Pancreas (tissue), 10 donors: ENCODE measurements at regions not wholly inside any gene's neighbourhood (a gene's known extent, or its start where the extent isn't known, plus 50 kb on each side); places are given as distances from the start of the nearest gene placed in this dataset.

Experiments used
- ATAC-seq, 4 donors: fragments of 200-7000 bp; cut with Tn5 transposase; one replicate each; pipeline versions ENCODE4 v1.8.0 to v1.9.1; 2020; ENCODE audit warnings: mild to moderate bottlenecking in 4 of 4, moderate library complexity in 4 of 4
- DNase-seq, 6 donors: peaks; one replicate each; pipeline ENCODE4 v3.0.0-alpha.2; 2020
- FAIRE-seq: peaks from 2 replicates; lab custom pipeline; 2012; peaks lifted over from hg19 to GRCh38; lab: Jason Lieb, UNC
- H3K27ac ChIP-seq, 4 donors: fragments of 200-600 bp; sonication (generic); 1 replicate in 3 of 4; 2 replicates in 1 of 4; pipeline versions ENCODE4 v1.5.0 to v1.8.0; 2020
- H3K27me3 ChIP-seq, 4 donors: fragments of 200-600 bp; one replicate each; pipeline ENCODE4 v1.8.0; 2021
- H3K36me3 ChIP-seq, 3 donors: fragments of 200-600 bp; sonication (generic) in 1 of 3; one replicate each; pipeline versions ENCODE4 v1.5.0 to v1.8.0; 2020 to 2021
- H3K4me1 ChIP-seq, 3 donors: fragments of 200-600 bp; one replicate each; pipeline ENCODE4 v1.8.0; 2021
- H3K4me3 ChIP-seq, 4 donors: fragments of 200-600 bp; sonication (generic) in 2 of 4; one replicate each; pipeline versions ENCODE4 v1.5.0 to v1.8.0; 2020 to 2021
- H3K9me3 ChIP-seq, 4 donors: fragments of 200-600 bp; one replicate each; pipeline ENCODE4 v1.8.0; 2021
- CTCF ChIP-seq, 4 donors: fragments of 200-600 bp; sonication (generic) in 3 of 4; IDR thresholded peaks; one replicate each; pipeline versions ENCODE4 v1.5.0 to v1.8.0; 2021; ENCODE audit warnings: antibody characterized with exemption in 4 of 4
- WGBS, 2 donors: extraction: QIAGEN DNeasy Blood & Tissue Kit; methylation state at CpG; one replicate each; pipeline ENCODE4 v1.1.7; 2013; 5-methylcytosine and 5-hydroxymethylcytosine counted together
- intact Hi-C, 3 donors: fragments of 100-400 bp; cut with DNase I; formaldehyde crosslinking; loops; one replicate each; pipeline versions ENCODE4 v1.11.1 to v1.14.2; 2022
- donor health status: healthy with polysubstance abuse.
- donor health status: DM: no; HTN: no; CAD: no; lungs with moderate emphysema.
- donor health status: DM: no; HTN: no; CAD: no.
- donor health status: control.
- donor health status: control.
- donor health status: Bipolar disorder and iron deficiency.
- donor health status: DM: yes; HTN: yes; CAD: no.
- donor health status: DM: no; HTN: no; CAD: no.
- donor health status: DM: no; HTN: no; CAD: no.
- donor health status: DM: yes; HTN: yes; CAD: no.

DNA sequence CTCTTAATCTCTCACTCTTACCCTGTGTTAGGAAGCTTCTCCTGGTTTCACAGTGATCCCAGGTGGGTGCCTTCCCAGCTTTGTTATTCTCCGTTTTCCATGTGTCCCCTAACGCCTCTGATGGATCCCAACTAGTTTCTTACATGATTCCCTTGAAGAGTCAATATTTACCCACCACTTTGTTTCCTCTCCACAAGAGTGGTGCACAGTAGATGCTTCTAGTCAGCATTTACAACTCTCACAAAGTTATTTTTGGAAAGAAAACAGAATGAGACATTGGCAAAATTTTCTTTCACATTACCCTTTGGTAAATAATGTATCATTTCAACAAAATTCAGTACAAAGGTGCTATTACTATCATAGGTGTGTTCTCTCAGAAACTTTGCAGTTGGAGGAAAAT, 1611.1 kb upstream of the ZEB2 start:
- H3K36me3 ChIP-seq: no peaks in the 10 kb centered on the region
- 48 to 56% methylated on average over 2 of the region's 2 CpGs for WGBS, 2 donors
- DNase-seq (no peak), ATAC-seq (no peak), FAIRE-seq (no peak)
- no peak overlapping the region for H3K4me3 ChIP-seq
- H3K4me1 ChIP-seq: no peaks in the 10 kb centered on the region
- no peaks in the 10 kb centered on the region for H3K27me3 ChIP-seq
- no peak for TF ChIP-seq CTCF (IDR thresholded peaks at IDR 0.05)
- no peak overlapping the region for H3K27ac ChIP-seq
- intact Hi-C loops: no loop called here
- no peaks in the 10 kb centered on the region for H3K9me3 ChIP-seq

- intact Hi-C loops: no loop called here
Observed at GRCh38 chr2:146130290-146130689, 1610.4 kb upstream of the ZEB2 start.

DNA sequence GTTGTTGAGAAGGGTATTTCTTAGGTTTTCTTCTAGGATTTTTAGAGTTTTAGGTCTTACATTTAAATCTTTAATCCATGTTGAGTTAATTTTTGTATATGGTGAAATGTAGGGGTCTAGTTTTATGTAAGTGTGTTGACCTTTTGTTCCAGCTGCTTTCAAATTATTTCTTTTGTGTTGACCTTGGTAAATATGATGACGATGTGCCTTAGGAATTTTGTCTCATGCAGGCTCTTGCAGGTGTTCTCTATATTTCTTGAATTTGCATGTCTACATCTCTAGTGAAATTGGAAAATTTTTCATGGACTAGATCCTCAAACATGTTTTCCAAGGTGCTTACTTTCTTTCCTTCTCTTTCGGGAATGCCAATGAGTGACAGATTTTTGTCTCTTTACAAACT, 1609.3 kb upstream of the ZEB2 start:
- Histone ChIP-seq H3K9me3 (no peaks in the 10 kb centered on the region), H3K36me3 (no peaks in the 10 kb centered on the region), H3K4me3 (no peak overlapping the region), H3K27ac (no peak overlapping the region), H3K4me1 (no peaks in the 10 kb centered on the region), H3K27me3 (no peaks in the 10 kb centered on the region)
- WGBS, 2 donors: 69 to 77% methylated on average over 2 of the region's 2 CpGs
- ATAC-seq (no peak), DNase-seq (no peak), FAIRE-seq (no peak)
- TF ChIP-seq CTCF (IDR thresholded peaks at IDR 0.05): no peak
- intact Hi-C loops: no loop called here

More at GRCh38 chr2:146130290-146130689, 1610.4 kb upstream of the ZEB2 start:
- DNase-seq (no peak), FAIRE-seq (no peak), ATAC-seq (no peak)
- no peak overlapping the region for H3K27ac ChIP-seq
- H3K4me1 ChIP-seq: no peaks in the 10 kb centered on the region
- no peak overlapping the region for H3K4me3 ChIP-seq
- WGBS, 2 donors: 78 to 97% methylated on average over 4 of the region's 4 CpGs
- no peak for TF ChIP-seq CTCF (IDR thresholded peaks at IDR 0.05)
- no peaks in the 10 kb centered on the region for H3K9me3 ChIP-seq
- no peaks in the 10 kb centered on the region for H3K36me3 ChIP-seq
- H3K27me3 ChIP-seq: no peaks in the 10 kb centered on the region

- Histone ChIP-seq H3K9me3 (no peaks in the 10 kb centered on the region), H3K27me3 (no peaks in the 10 kb centered on the region), H3K4me1 (no peaks in the 10 kb centered on the region), H3K36me3 (no peaks in the 10 kb centered on the region), H3K4me3 (no peak overlapping the region), H3K27ac (no peak overlapping the region)
- FAIRE-seq: no peak
- no peak for TF ChIP-seq CTCF (IDR thresholded peaks at IDR 0.05)
- intact Hi-C loops: no loop called here
- no peak for ATAC-seq
- WGBS, 2 donors: 84 to 89% methylated on average over 3 of the region's 3 CpGs
- no peak for DNase-seq
Observed at GRCh38 chr2:146128216-146128615, 1608.3 kb upstream of the ZEB2 start.

DNA sequence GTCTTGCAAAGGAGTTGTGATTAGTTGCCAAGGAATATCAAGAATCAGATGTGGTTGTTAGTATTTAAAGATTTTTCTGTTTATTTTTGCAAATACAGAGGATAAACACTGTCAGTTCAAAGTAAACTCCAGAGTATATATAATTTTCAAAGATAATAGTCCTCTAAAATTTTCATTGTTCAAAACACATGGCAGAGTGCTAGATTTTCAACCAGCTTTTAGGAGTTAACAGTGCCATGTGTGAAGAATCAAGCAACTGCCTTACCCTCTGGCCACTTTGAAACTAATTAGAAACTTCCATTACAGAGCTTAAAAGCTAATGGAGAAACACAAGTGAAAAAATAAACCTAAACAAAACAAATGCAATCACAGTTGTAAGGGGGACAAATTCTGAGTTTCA, 1605.6 kb upstream of the ZEB2 start:
- ATAC-seq (no peak), DNase-seq (no peak), FAIRE-seq (no peak)
- H3K27ac ChIP-seq: no peak overlapping the region
- H3K36me3 ChIP-seq: no peaks in the 10 kb centered on the region
- TF ChIP-seq CTCF (IDR thresholded peaks at IDR 0.05): no peak
- H3K4me1 ChIP-seq: no peaks in the 10 kb centered on the region
- intact Hi-C loops: no loop called here
- H3K27me3 ChIP-seq: no peaks in the 10 kb centered on the region
- no peaks in the 10 kb centered on the region for H3K9me3 ChIP-seq
- no peak overlapping the region for H3K4me3 ChIP-seq
